IMR-90 (cell line): ENCODE measurements at regions not wholly inside any gene's neighbourhood (a gene's known extent, or its start where the extent isn't known, plus 50 kb on each side); places are given as distances from the start of the nearest gene placed in this dataset.

Experiments
- ATAC-seq: fragments of 200-7000 bp; cut with Tn5 transposase; 2 replicates; pipeline ENCODE4 v1.9.1; 2020; ENCODE audit warnings: low read depth, mild to moderate bottlenecking, moderate library complexity
- BruUV-seq: library from RNA; stranded (reverse); fragments of 400-500 nt; replicated peaks from 2 replicates; lab custom pipeline; 2021; lab: Mats Ljungman, UMichigan
- CTCF ChIA-PET: fragments of 300-600 bp; formaldehyde crosslinking; extraction: SDS; loops from one replicate; lab custom pipeline; 2021; ENCODE audit warnings: antibody characterized with exemption; lab: Yijun Ruan, JAX
- POLR2A ChIA-PET: fragments of 300-600 bp; sonication (Branson Sonifier 250); formaldehyde crosslinking; loops from one replicate; lab custom pipeline; 2022; ENCODE audit warnings: antibody characterized with exemption; ENCODE audit not compliant: unreplicated experiment; lab: Charles Lee
- DNase-seq: peaks from one replicate; pipeline ENCODE4 v3.0.0; 2013
- H2AFZ ChIP-seq: replicated peaks from 2 replicates; pipeline ENCODE3; 2013; ENCODE audit warnings: low read length, mild to moderate bottlenecking; ENCODE audit not compliant: poor library complexity
- H2AK5ac ChIP-seq: 2 replicates; pipeline ENCODE4 v1.6.1; 2013; ENCODE audit warnings: low read depth, low read length, inconsistent platforms
- H2AK9ac ChIP-seq: replicated peaks from 2 replicates; pipeline ENCODE3; 2013; ENCODE audit warnings: mild to moderate bottlenecking, low read depth, low read length, moderate library complexity; ENCODE audit not compliant: poor library complexity
- H2BK120ac ChIP-seq: 2 replicates; pipeline ENCODE4 v1.6.1; 2013; ENCODE audit warnings: low read depth, low read length, inconsistent platforms
- H2BK15ac ChIP-seq: 3 replicates; pipeline ENCODE4 v1.6.1; 2013; ENCODE audit warnings: low read depth, low read length, inconsistent platforms
- H2BK20ac ChIP-seq: 2 replicates; pipeline ENCODE4 v1.6.1; 2013; ENCODE audit warnings: low read depth, mild to moderate bottlenecking, inconsistent platforms, low read length, moderate library complexity
- H2BK5ac ChIP-seq: 2 replicates; pipeline ENCODE4 v1.6.1; 2013; ENCODE audit warnings: mild to moderate bottlenecking, low read depth, low read length, inconsistent platforms; ENCODE audit not compliant: poor library complexity, severe bottlenecking
- H3K14ac ChIP-seq: replicated peaks from 2 replicates; pipeline ENCODE4 v1.6.1; 2013; ENCODE audit warnings: low read depth, low read length, inconsistent platforms
- H3K18ac ChIP-seq: 2 replicates; pipeline ENCODE4 v1.6.1; 2013; ENCODE audit warnings: low read depth, low read length, control low read depth
- H3K23ac ChIP-seq: 2 replicates; pipeline ENCODE4 v1.6.1; 2013; ENCODE audit warnings: low read depth, low read length, inconsistent platforms
- H3K27ac ChIP-seq: 2 replicates; pipeline ENCODE4 v1.5.1; 2013; ENCODE audit warnings: mild to moderate bottlenecking, control low read depth, low read length; ENCODE audit not compliant: insufficient read depth
- H3K27me3 ChIP-seq: 2 replicates; pipeline ENCODE4 v1.6.1; 2013; ENCODE audit warnings: low read length; ENCODE audit not compliant: control insufficient read depth, insufficient read depth
- H3K36me3 ChIP-seq: 2 replicates; pipeline ENCODE4 v1.6.1; 2013; ENCODE audit warnings: low read length, mixed read lengths; ENCODE audit not compliant: control insufficient read depth, insufficient read depth
- H3K4ac ChIP-seq: 2 replicates; pipeline ENCODE4 v1.6.1; 2013; ENCODE audit warnings: low read depth, low read length, inconsistent platforms
- H3K4me1 ChIP-seq: 2 replicates; pipeline ENCODE4 v1.6.1; 2013; ENCODE audit warnings: low read length, mixed read lengths; ENCODE audit not compliant: control insufficient read depth, insufficient read depth
- H3K4me2 ChIP-seq: 2 replicates; pipeline ENCODE4 v1.6.1; 2013; ENCODE audit warnings: low read depth, mild to moderate bottlenecking, control low read depth, low read length, moderate library complexity
- H3K4me3 ChIP-seq: 2 replicates; pipeline ENCODE4 v1.5.1; 2013; ENCODE audit warnings: low read depth, mild to moderate bottlenecking, control low read depth, low read length, moderate library complexity; ENCODE audit not compliant: insufficient read depth
- H3K56ac ChIP-seq: 2 replicates; pipeline ENCODE4 v1.6.1; 2013; ENCODE audit warnings: low read length, inconsistent platforms; ENCODE audit not compliant: insufficient read depth; ENCODE audit errors: extremely low read depth
- H3K79me1 ChIP-seq, 2 experiments: 2 replicates each; pipeline ENCODE4 v1.6.1; 2013; ENCODE audit warnings: low read length in 2 of 2, inconsistent platforms in 1 of 2, low read depth in 1 of 2
- H3K9ac ChIP-seq: 2 replicates; pipeline ENCODE4 v1.6.1; 2013; ENCODE audit warnings: low read depth, low read length, control low read depth
- H3K9me1 ChIP-seq: 2 replicates; pipeline ENCODE4 v1.6.1; 2013; ENCODE audit warnings: low read length, inconsistent platforms; ENCODE audit not compliant: insufficient read depth
- H3K9me3 ChIP-seq: 2 replicates; pipeline ENCODE4 v1.6.1; 2013; ENCODE audit warnings: low read length; ENCODE audit not compliant: control insufficient read depth, insufficient read depth
- H4K20me1 ChIP-seq: 2 replicates; pipeline ENCODE4 v1.6.1; 2013; ENCODE audit warnings: low read length, inconsistent platforms; ENCODE audit not compliant: insufficient read depth
- H4K5ac ChIP-seq: 2 replicates; pipeline ENCODE4 v1.6.1; 2013; ENCODE audit warnings: mild to moderate bottlenecking, low read depth, low read length, control low read depth
- H4K8ac ChIP-seq, 2 experiments: 2 replicates each; pipeline ENCODE4 v1.6.1; 2013; ENCODE audit warnings: low read depth in 2 of 2, low read length in 2 of 2, control low read depth in 1 of 2, inconsistent platforms in 1 of 2
- H4K91ac ChIP-seq: 2 replicates; pipeline ENCODE4 v1.6.1; 2013; ENCODE audit warnings: low read depth, low read length, inconsistent platforms; ENCODE audit not compliant: insufficient read depth
- MAFK ChIP-seq: IDR thresholded peaks from 2 replicates; pipeline ENCODE4 v1.6.1; 2012; ENCODE audit warnings: low read depth, low read length, improper control_type of control experiment
- MXI1 ChIP-seq: IDR thresholded peaks from 2 replicates; pipeline ENCODE4 v1.6.1; 2012; ENCODE audit warnings: low read depth, mild to moderate bottlenecking, low read length, moderate library complexity, borderline replicate concordance
- POLR2A ChIP-seq: IDR thresholded peaks from 2 replicates; pipeline ENCODE4 v1.6.1; 2012; ENCODE audit warnings: mild to moderate bottlenecking, low read depth, low read length
- RCOR1 ChIP-seq: IDR thresholded peaks from 2 replicates; pipeline ENCODE4 v1.6.1; 2012; ENCODE audit warnings: mild to moderate bottlenecking, low read length, improper control_type of control experiment; ENCODE audit not compliant: insufficient replicate concordance
- RFX5 ChIP-seq: IDR thresholded peaks from 2 replicates; pipeline ENCODE4 v1.8.0; 2012; ENCODE audit warnings: low read depth, mild to moderate bottlenecking, low read length, moderate library complexity
- SMC3 ChIP-seq: fragments of 150-350 bp; IDR thresholded peaks from 2 replicates; pipeline ENCODE4 v1.6.1; 2016; ENCODE audit warnings: low read depth, mild to moderate bottlenecking, antibody characterized with exemption, low read length, moderate library complexity
- WGBS, 2 experiments: methylation state at CpG; one replicate each; pipeline versions ENCODE4 v1.1.5 to v1.1.7; 2013; ENCODE audit warnings: missing lambda C conversion rate in 2 of 2; ENCODE audit not compliant: insufficient read length in 1 of 2; ENCODE audit errors: extremely low coverage in 2 of 2; 5-methylcytosine and 5-hydroxymethylcytosine counted together
- dilution Hi-C: fragments of 300-500 bp; cut with HindIII; formaldehyde crosslinking; loops from one replicate; pipeline ENCODE4 v1.14.3; 2018; ENCODE audit warnings: low sequenced_read_pairs; ENCODE audit not compliant: unreplicated experiment
- in situ Hi-C: fragments of 300-500 bp; cut with MboI; formaldehyde crosslinking; loops from 3 replicates; pipeline ENCODE4 v1.14.3; 2019; ENCODE audit warnings: low sequenced_read_pairs, inconsistent platforms, mixed read lengths
- intact Hi-C: fragments of 100-400 bp; cut with micrococcal nuclease; formaldehyde crosslinking; loops from 2 replicates; pipeline ENCODE4 v1.10.0; 2022
- TF ChIP-seq, protein P1 (sequence below): fragments of 150-350 bp; IDR thresholded peaks from 2 replicates; pipeline ENCODE4 v1.6.1; 2016; ENCODE audit warnings: low read depth, mild to moderate bottlenecking, low read length, moderate library complexity, borderline replicate concordance
- TF ChIP-seq, protein P2 (sequence below): conservative IDR thresholded peaks from 2 replicates; pipeline ENCODE4 v1.5.1; 2012; ENCODE audit warnings: mild to moderate bottlenecking, low read depth, low read length, improper control_type of control experiment

DNA sequence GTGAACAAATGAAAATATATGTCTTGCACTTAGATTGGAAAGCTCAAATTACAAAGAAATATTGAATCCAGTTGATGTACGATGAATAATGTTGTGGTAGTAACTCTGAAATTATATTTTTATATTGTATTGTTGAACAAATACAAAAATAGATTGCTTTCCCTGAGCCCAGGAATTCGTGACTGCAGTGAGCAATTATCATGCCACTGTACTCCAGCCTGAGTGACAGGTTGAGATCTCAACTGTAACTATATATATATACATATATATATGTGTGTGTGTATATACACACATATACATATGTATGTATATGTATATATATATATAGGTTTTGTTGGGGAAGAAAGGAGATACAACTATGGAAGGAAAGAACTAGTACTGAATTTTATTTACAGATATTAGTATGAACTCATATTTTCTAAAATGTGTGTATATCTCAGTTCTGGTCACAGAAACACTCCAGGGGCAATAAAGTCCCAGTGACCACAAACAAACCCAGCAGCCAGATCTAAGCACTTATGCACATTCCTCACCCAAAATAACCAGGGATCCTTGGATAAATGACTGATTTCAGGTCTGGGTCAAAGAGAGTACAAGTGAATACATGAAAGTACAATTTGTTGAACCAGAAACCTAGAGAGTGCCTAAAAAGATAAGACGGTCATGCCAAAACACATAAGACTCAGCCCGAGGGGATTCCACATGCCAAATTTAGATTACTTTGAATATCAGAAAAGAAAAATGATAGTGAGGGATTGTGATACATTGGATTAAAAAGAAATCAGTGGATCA lies 146.3 kb downstream of the TMX3 start:
- dilution Hi-C loops, result no loop called here
- no CpG with 5 or more reads among the region's 4 CpGs for WGBS, 2 experiments

More for the DNA sequence above, 146.3 kb downstream of the TMX3 start:
- Histone ChIP-seq H3K4ac (no peak overlapping the region), H3K9me1 (no peaks in the 10 kb centered on the region), H3K14ac (no peak overlapping the region), H3K23ac (no peak overlapping the region), H2AFZ (no peak overlapping the region), H3K79me1 (no peaks in the 10 kb centered on the region), H3K36me3 (no peaks in the 10 kb centered on the region), H3K18ac (no peak overlapping the region), H3K9ac (no peak overlapping the region), H2BK5ac (no peak overlapping the region), H3K4me2 (no peak overlapping the region), H2BK120ac (no peak overlapping the region), H3K27me3 (no peaks in the 10 kb centered on the region), H2AK9ac (no peak overlapping the region), H3K4me1 (no peaks in the 10 kb centered on the region), H2AK5ac (no peak overlapping the region), H3K56ac (no peak overlapping the region), H3K9me3 (no peaks in the 10 kb centered on the region), H3K27ac (no peak overlapping the region), H2BK15ac (no peak overlapping the region), H2BK20ac (no peak overlapping the region), H4K8ac (no peak overlapping the region), H4K20me1 (no peaks in the 10 kb centered on the region), H4K91ac (no peak overlapping the region), H4K5ac (no peak overlapping the region), H3K4me3 (no peak overlapping the region)
- in situ Hi-C loops (no loop called here), intact Hi-C loops (no loop called here)
- ATAC-seq, result no peak
- ChIA-PET CTCF (no interaction called here), POLR2A (no interaction called here)
- no peak for TF ChIP-seq MXI1
- TF ChIP-seq SMC3, result no peak
- no peak for TF ChIP-seq MAFK
- TF ChIP-seq, protein P1, sequence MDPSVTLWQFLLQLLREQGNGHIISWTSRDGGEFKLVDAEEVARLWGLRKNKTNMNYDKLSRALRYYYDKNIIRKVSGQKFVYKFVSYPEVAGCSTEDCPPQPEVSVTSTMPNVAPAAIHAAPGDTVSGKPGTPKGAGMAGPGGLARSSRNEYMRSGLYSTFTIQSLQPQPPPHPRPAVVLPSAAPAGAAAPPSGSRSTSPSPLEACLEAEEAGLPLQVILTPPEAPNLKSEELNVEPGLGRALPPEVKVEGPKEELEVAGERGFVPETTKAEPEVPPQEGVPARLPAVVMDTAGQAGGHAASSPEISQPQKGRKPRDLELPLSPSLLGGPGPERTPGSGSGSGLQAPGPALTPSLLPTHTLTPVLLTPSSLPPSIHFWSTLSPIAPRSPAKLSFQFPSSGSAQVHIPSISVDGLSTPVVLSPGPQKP, result no peak
- no peak for TF ChIP-seq POLR2A
- TF ChIP-seq, protein P2, sequence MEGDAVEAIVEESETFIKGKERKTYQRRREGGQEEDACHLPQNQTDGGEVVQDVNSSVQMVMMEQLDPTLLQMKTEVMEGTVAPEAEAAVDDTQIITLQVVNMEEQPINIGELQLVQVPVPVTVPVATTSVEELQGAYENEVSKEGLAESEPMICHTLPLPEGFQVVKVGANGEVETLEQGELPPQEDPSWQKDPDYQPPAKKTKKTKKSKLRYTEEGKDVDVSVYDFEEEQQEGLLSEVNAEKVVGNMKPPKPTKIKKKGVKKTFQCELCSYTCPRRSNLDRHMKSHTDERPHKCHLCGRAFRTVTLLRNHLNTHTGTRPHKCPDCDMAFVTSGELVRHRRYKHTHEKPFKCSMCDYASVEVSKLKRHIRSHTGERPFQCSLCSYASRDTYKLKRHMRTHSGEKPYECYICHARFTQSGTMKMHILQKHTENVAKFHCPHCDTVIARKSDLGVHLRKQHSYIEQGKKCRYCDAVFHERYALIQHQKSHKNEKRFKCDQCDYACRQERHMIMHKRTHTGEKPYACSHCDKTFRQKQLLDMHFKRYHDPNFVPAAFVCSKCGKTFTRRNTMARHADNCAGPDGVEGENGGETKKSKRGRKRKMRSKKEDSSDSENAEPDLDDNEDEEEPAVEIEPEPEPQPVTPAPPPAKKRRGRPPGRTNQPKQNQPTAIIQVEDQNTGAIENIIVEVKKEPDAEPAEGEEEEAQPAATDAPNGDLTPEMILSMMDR, result no peak
- TF ChIP-seq RFX5, result no peak
- no peak for TF ChIP-seq RCOR1
- no peak for DNase-seq
- BruUV-seq, result no TSS peak
